ENCODE measurements at regions not wholly inside any gene's neighbourhood (a gene's known extent, or its start where the extent isn't known, plus 50 kb on each side); places are given as distances from the start of the nearest gene placed in this dataset.
A peak's percentile ranks its signal among the peaks of the same experiment; 100 is the strongest.

DNA sequence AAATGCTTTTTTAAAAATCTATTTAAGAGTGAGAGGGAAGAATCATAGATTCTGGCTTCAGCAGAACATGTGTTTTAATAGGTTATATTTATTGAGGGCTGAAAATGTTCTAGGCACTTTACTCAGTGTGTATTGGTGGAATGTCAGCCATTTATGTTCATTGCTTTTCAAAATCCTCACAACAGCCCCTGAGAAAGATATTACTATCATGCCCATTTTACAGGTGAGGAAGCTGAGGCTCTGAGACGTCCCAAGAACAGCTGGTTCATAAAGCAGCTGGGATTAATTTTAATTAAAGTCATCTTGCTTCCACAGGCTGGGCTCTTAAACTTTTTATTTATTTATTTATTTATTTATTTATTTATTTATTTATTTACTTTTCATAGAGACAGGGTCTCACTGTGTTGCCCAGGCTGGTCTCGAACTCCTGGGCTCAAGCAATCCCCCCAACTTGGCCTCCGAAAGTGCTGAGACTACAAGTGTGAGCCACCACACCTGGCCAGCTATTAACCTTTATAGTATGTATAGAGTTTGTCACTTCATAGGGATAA, 364.6 kb downstream of the SHQ1 start:
- FAIRE-seq = no peak
- no peak for DNase-seq (ENCODE audit: low read depth in 1 of 2, low spot score in 1 of 2)
- H3K4me3 ChIP-seq = no peak overlapping the region
- H3K27ac ChIP-seq = peak overlapping the region in 1 of 2 experiments; percentile 55; a peak in 1 of 6 replicates
- TF ChIP-seq, protein P1, sequence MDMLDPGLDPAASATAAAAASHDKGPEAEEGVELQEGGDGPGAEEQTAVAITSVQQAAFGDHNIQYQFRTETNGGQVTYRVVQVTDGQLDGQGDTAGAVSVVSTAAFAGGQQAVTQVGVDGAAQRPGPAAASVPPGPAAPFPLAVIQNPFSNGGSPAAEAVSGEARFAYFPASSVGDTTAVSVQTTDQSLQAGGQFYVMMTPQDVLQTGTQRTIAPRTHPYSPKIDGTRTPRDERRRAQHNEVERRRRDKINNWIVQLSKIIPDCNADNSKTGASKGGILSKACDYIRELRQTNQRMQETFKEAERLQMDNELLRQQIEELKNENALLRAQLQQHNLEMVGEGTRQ (IDR thresholded peaks at IDR 0.05) = no peak
- TF ChIP-seq ZC3H11A (IDR thresholded peaks at IDR 0.05) = peak; percentile 81
- 77% methylated on average over 3 of the region's 3 CpGs for WGBS (ENCODE audit: missing lambda C conversion rate)
- H3K9me3 ChIP-seq = no peaks in the 10 kb centered on the region
- ChIA-PET POLR2A (interaction anchor here (1.1 kb wide), 1 partner anchor 36 kb away, joined by 5 read pairs; no protein-coding TSS in a partner anchor), CTCF (interaction anchor here (1.6 kb wide), 1 partner anchor 20 kb away, joined by 3 read pairs; no protein-coding TSS in a partner anchor)
- no peak for ATAC-seq
- H3K4me2 ChIP-seq = peak overlapping the region; percentile 72
- peaks cover 30% of the 10 kb centered on the region for H3K4me1 ChIP-seq

DNA sequence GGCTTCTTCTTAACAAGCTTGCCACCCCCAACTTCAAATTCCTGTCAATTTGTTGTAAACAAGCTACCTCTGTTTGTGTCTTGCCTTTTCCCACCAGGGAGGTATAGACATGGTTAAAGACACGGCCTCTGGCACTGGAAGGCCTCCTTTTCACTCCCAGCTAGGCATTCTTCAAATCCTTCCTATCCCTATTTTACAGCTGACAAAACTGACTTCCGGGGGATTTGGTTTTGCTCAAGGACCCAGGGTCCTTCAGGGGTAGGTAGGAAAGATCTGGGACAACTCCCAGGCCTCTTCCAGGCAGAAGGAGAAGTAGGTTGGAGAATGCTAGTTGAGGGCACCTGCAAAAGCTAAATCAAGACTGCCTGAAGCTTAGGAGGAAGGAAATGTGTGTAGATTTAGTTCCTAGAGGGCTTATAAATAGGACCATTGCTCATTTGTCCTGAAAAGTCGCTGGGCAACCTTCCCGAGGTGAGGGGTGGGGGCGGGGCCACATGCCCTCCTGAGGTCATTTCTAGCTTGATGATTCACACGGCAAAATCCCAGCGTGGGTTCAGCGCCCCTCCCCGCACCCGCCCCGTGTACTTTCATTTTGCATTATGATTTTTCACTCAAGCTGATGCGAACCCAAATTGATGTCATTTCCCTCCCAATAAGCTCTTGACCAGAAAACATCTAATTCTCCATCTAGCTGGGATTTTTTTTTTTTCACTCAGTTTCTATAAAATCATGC, 365.5 kb downstream of the SHQ1 start:
- H3K4me2 ChIP-seq = peak overlapping the region; percentile 72
- FAIRE-seq (no peak), DNase-seq (ENCODE audit: low read depth in 1 of 2, low spot score in 1 of 2) (peak; percentile 30 to 51), ATAC-seq (peak in 1 of 2 experiments; percentile 51; a peak in 3 of 6 replicates)
- 12% methylated on average over 12 of the region's 12 CpGs for WGBS (ENCODE audit: missing lambda C conversion rate)
- TF ChIP-seq, protein P2, sequence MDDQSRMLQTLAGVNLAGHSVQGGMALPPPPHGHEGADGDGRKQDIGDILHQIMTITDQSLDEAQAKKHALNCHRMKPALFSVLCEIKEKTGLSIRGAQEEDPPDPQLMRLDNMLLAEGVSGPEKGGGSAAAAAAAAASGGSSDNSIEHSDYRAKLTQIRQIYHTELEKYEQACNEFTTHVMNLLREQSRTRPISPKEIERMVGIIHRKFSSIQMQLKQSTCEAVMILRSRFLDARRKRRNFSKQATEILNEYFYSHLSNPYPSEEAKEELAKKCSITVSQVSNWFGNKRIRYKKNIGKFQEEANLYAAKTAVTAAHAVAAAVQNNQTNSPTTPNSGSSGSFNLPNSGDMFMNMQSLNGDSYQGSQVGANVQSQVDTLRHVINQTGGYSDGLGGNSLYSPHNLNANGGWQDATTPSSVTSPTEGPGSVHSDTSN (IDR thresholded peaks at IDR 0.05) = no peak
- TF ChIP-seq FOSL2 (IDR thresholded peaks at IDR 0.05) (no peak), FOSL2 (CRISPR knock-in tag; IDR thresholded peaks at IDR 0.05) (peak; percentile 24; the same call in 1 of the 2 replicates), CHD4 (IDR thresholded peaks at IDR 0.05; ENCODE audit: borderline replicate concordance) (no peak)
- H3K4me1 ChIP-seq = peaks cover 22% of the 10 kb centered on the region
- peak overlapping the region; percentile 55 to 70 for H3K27ac ChIP-seq
- ChIA-PET POLR2A (interaction anchor here (1.1 kb wide), 1 partner anchor 35 kb away, joined by 5 read pairs; no protein-coding TSS in a partner anchor), CTCF (interaction anchor here (0.6 to 1.6 kb wide), 4 partner anchors 13 to 140 kb away, joined by 3 to 4 read pairs (median 3); no protein-coding TSS in a partner anchor)
- H3K4me3 ChIP-seq = peak overlapping the region; percentile 34
- H3K9me3 ChIP-seq = no peaks in the 10 kb centered on the region

DNA sequence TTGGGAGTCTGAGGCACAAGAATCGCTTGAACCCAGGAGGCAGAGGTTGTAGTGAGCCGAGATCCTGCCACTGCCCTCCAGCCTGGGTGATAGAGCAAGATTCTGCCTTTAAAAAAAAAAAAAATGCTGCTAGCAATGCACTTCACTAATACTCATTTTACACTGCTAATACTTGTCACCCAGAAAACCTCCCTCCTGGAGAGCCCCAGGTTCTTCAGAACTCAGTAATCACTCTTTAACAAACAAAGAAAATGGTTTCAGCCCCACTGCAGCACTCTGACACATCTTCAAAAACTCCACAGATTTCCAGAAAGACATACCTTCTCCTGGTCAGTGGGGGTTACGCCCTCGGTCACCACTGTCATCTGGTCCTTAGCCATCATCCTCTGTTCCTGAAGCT, 366.7 kb downstream of the SHQ1 start:
- Histone ChIP-seq H3K4me2 (no peak overlapping the region), H3K4me3 (no peak overlapping the region), H3K27ac (no peak overlapping the region), H3K4me1 (peaks cover 11% of the 10 kb centered on the region; the same call in 2 of the 3 replicates), H3K9me3 (no peaks in the 10 kb centered on the region)
- ChIA-PET POLR2A (no interaction called here), CTCF (no interaction called here)
- FAIRE-seq (no peak), ATAC-seq (no peak), DNase-seq (ENCODE audit: low read depth in 1 of 2, low spot score in 1 of 2) (no peak)
- TF ChIP-seq RAD21 (conservative IDR thresholded peaks at IDR 0.05 in 1 of 2, IDR thresholded peaks at IDR 0.05 in 1 of 2) = no peak
- no peak for TF ChIP-seq MYC (IDR thresholded peaks at IDR 0.05; ENCODE audit: borderline replicate concordance, low read length)
- TF ChIP-seq HDAC2 (IDR thresholded peaks at IDR 0.05) = no peak
- TF ChIP-seq RNF2 (IDR thresholded peaks at IDR 0.05; ENCODE audit: borderline replicate concordance, low read depth) = no peak
- 80% methylated on average over 4 of the region's 4 CpGs for WGBS (ENCODE audit: missing lambda C conversion rate)

DNA sequence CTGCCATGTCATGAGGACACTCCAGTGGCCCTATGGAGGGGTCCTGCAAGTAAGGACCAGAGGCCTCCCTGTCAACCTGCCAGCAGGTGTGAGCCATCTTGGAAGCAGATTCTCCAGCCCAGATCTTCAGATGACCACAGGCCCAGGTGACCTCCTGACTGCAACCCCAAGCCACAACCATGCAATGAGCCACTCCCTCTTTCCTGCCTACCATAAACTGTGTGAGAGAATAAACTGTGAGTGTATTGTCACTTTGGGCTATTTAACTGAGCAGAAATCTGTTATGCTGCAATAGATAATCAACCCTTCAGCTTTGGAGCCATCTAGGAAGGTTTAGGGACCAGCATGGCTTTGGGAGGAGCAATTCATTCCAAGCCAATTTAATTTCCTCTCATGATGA, 367.9 kb downstream of the SHQ1 start:
- Histone ChIP-seq H3K4me2 (no peak overlapping the region), H3K4me3 (no peak overlapping the region), H3K4me1 (peaks cover 11% of the 10 kb centered on the region; the same call in 2 of the 3 replicates), H3K9me3 (no peaks in the 10 kb centered on the region), H3K27ac (no peak overlapping the region)
- no peak for DNase-seq (ENCODE audit: low read depth in 1 of 2, low spot score in 1 of 2)
- TF ChIP-seq, protein P3, sequence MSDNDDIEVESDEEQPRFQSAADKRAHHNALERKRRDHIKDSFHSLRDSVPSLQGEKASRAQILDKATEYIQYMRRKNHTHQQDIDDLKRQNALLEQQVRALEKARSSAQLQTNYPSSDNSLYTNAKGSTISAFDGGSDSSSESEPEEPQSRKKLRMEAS (IDR thresholded peaks at IDR 0.05) = no peak
- TF ChIP-seq EHF (CRISPR knock-in tag; IDR thresholded peaks at IDR 0.05) (no peak), CBX2 (IDR thresholded peaks at IDR 0.05; ENCODE audit: borderline replicate concordance, low read depth) (no peak), HOXB5 (CRISPR knock-in tag; IDR thresholded peaks at IDR 0.05) (no peak), CHD4 (IDR thresholded peaks at IDR 0.05; ENCODE audit: borderline replicate concordance) (no peak), FOXS1 (CRISPR knock-in tag; IDR thresholded peaks at IDR 0.05) (no peak), HOXA7 (CRISPR knock-in tag; IDR thresholded peaks at IDR 0.05) (no peak), CEBPB (IDR thresholded peaks at IDR 0.05) (no peak), MAFK (IDR thresholded peaks at IDR 0.05; ENCODE audit: partially characterized antibody) (no peak), TFCP2L1 (CRISPR knock-in tag; IDR thresholded peaks at IDR 0.05) (no peak), CHD2 (IDR thresholded peaks at IDR 0.05; ENCODE audit: low read length, partially characterized antibody) (no peak)
- TF ChIP-seq, protein P4, sequence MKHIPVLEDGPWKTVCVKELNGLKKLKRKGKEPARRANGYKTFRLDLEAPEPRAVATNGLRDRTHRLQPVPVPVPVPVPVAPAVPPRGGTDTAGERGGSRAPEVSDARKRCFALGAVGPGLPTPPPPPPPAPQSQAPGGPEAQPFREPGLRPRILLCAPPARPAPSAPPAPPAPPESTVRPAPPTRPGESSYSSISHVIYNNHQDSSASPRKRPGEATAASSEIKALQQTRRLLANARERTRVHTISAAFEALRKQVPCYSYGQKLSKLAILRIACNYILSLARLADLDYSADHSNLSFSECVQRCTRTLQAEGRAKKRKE (CRISPR knock-in tag; IDR thresholded peaks at IDR 0.05; ENCODE audit: low read depth) = no peak
- TF ChIP-seq, protein P5, sequence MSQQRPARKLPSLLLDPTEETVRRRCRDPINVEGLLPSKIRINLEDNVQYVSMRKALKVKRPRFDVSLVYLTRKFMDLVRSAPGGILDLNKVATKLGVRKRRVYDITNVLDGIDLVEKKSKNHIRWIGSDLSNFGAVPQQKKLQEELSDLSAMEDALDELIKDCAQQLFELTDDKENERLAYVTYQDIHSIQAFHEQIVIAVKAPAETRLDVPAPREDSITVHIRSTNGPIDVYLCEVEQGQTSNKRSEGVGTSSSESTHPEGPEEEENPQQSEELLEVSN (IDR thresholded peaks at IDR 0.05; ENCODE audit: borderline replicate concordance, low read depth) = no peak
- CTCF ChIA-PET = no interaction called here
- FAIRE-seq = no peak
- POLR2A ChIA-PET = no interaction called here
- no peak for ATAC-seq
